ENCODE measurements at regions not wholly inside any gene's neighbourhood (a gene's known extent, or its start where the extent isn't known, plus 50 kb on each side); places are given as distances from the start of the nearest gene placed in this dataset.

DNA sequence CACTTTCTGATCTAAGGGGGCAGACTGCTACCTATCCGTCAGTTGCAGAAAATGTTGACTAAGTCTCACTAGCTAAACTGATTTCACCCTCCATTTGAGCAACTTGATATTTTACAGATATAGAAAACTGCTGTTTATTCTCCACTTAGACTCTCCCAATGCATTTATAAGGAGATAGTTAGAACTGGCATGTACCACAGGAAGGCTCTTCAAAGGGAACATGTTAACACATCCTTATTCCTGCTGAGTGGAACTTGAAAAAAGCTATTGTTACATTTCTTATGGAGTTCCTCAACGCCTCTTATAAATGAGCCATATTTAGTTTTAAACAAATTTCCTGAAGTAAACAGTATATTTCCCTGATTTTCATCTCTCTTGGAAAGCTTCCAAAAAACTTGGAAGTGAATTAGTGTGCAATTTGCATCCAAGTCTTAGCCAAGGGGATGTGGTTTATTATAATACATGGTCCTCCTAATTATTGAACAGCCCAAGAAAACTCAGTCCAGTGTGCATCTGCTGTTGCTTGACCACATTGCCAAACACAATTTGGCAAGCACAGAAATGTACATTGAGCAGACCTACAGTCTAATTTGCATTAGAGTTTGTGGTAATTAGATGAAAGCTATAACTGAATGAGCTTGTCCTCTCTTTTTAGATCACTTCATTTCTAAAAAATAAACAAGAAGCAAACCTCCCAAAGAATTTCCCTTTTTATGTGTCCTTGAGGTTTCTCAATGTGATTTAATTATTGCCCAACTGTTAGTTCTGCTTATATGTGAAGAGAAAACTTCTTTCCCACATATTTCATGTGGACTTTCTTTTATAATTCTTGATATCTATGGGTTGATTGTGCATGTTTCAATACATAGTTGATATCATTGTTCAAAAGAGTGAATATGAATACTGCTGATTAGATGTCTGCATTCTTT lies 72.6 kb upstream of the DPH6 start:
- H3K4me3 Mint-ChIP-seq, result no peak overlapping the region
- H3K27ac Mint-ChIP-seq, result no peak overlapping the region
- peaks cover 2 to 10% of the 10 kb centered on the region in 2 donors for H3K9me3 Mint-ChIP-seq
- Histone ChIP-seq H3K27me3 (ENCODE audit: control insufficient read depth, insufficient read depth, low read length) (no peaks in the 10 kb centered on the region), H3K36me3 (ENCODE audit: control insufficient read depth, insufficient read depth, low read length) (no peaks in the 10 kb centered on the region), H3K9me3 (ENCODE audit: control insufficient read depth, insufficient read depth, low read length) (peaks cover under 1% of the 10 kb centered on the region), H3K4me3 (ENCODE audit: low read length) (no peak overlapping the region), H3K27ac (ENCODE audit: low read length) (no peak overlapping the region), H3K4me1 (ENCODE audit: control insufficient read depth, insufficient read depth, low read length) (no peaks in the 10 kb centered on the region)
- DNase-seq, result no peak
- no peak for ATAC-seq
- peaks cover 0 to 3% of the 10 kb centered on the region in 2 donors for H3K27me3 Mint-ChIP-seq (ENCODE audit: low read depth in 2 of 2)
- TF ChIP-seq, protein P1, sequence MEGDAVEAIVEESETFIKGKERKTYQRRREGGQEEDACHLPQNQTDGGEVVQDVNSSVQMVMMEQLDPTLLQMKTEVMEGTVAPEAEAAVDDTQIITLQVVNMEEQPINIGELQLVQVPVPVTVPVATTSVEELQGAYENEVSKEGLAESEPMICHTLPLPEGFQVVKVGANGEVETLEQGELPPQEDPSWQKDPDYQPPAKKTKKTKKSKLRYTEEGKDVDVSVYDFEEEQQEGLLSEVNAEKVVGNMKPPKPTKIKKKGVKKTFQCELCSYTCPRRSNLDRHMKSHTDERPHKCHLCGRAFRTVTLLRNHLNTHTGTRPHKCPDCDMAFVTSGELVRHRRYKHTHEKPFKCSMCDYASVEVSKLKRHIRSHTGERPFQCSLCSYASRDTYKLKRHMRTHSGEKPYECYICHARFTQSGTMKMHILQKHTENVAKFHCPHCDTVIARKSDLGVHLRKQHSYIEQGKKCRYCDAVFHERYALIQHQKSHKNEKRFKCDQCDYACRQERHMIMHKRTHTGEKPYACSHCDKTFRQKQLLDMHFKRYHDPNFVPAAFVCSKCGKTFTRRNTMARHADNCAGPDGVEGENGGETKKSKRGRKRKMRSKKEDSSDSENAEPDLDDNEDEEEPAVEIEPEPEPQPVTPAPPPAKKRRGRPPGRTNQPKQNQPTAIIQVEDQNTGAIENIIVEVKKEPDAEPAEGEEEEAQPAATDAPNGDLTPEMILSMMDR (IDR thresholded peaks at IDR 0.05), result no peak
- intact Hi-C loops (cut with micrococcal nuclease), result no loop called here
- no peaks in the 10 kb centered on the region for H3K4me1 Mint-ChIP-seq
- peaks cover 5% of the 10 kb centered on the region for H3K36me3 Mint-ChIP-seq
- WGBS (ENCODE audit: insufficient coverage), result no CpG with 5 or more reads among the region's 2 CpGs

DNA sequence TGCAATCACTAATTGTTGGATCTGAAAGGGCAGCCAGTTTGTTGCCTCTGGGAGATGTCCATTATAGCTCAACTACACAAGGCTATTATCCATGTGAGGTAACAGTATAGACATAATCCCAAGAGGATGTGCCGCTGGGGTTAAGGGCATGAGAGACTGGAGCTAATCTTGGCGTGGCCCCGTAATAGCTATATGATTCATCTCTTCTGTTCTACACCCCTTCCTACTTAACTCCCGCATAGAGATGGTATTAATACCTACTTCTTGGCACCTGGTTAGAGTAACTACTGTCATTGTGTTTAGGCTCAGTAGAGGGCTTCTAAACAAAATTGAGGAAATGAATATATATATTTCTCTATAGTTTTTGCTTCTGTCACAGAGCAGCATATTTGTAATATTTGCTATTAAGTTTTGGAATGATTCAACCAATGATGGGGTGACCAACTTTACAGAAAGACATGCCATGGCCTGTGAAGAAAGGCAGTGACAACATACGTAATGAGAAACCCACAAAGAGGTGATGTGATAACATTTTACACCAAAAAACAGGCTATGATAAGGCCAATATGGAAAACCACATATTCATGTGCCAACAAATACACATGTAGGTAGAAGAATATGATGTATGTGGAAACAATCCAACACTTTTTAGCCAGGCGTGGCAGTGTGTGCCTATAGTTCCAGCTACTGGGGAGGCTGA lies 76.8 kb upstream of the DPH6 start:
- Histone ChIP-seq H3K27ac (ENCODE audit: low read length) (no peak overlapping the region), H3K4me3 (ENCODE audit: low read length) (no peak overlapping the region), H3K4me1 (ENCODE audit: control insufficient read depth, insufficient read depth, low read length) (no peaks in the 10 kb centered on the region), H3K36me3 (ENCODE audit: control insufficient read depth, insufficient read depth, low read length) (no peaks in the 10 kb centered on the region), H3K27me3 (ENCODE audit: control insufficient read depth, insufficient read depth, low read length) (no peaks in the 10 kb centered on the region), H3K9me3 (ENCODE audit: control insufficient read depth, insufficient read depth, low read length) (no peaks in the 10 kb centered on the region)
- intact Hi-C loops (cut with micrococcal nuclease), result no loop called here
- DNase-seq, result no peak
- Mint-ChIP-seq H3K4me1 (no peaks in the 10 kb centered on the region), H3K27me3 (ENCODE audit: low read depth in 2 of 2) (peaks cover 0 to 3% of the 10 kb centered on the region in 2 donors), H3K36me3 (no peaks in the 10 kb centered on the region), H3K27ac (no peak overlapping the region), H3K9me3 (peaks cover 0 to 6% of the 10 kb centered on the region in 2 donors), H3K4me3 (no peak overlapping the region)
- 94% methylated on average over 2 of the region's 6 CpGs for WGBS (ENCODE audit: insufficient coverage)
- no peak for ATAC-seq
- TF ChIP-seq, protein P1 (IDR thresholded peaks at IDR 0.05), result no peak

DNA sequence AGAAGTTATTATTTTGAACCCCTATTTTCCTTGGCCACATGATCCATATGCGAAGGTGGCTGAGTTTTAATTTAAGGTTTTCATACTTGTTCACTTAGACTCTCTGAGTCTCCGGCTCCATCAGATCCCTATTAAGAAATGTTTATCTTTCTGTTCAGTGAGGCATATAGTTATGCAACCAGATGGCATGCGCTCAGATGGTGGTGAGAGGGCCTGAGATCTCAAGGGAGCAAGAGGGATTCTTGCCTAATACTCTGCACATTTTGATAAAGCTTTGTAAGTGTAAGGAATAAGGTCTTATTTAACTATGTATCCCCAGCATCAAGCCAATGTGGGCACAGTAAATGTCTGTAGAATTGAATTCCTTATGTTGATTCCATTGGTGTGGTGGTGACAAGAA lies 78.9 kb upstream of the DPH6 start:
- 92% methylated on average over 2 of the region's 3 CpGs for WGBS (ENCODE audit: insufficient coverage)

More for the DNA sequence above, 78.9 kb upstream of the DPH6 start:
- no peaks in the 10 kb centered on the region for H3K4me1 Mint-ChIP-seq
- no peak for ATAC-seq
- Histone ChIP-seq H3K27ac (ENCODE audit: low read length) (no peak overlapping the region), H3K4me3 (ENCODE audit: low read length) (no peak overlapping the region), H3K4me1 (ENCODE audit: control insufficient read depth, insufficient read depth, low read length) (no peaks in the 10 kb centered on the region), H3K36me3 (ENCODE audit: control insufficient read depth, insufficient read depth, low read length) (no peaks in the 10 kb centered on the region), H3K9me3 (ENCODE audit: control insufficient read depth, insufficient read depth, low read length) (no peaks in the 10 kb centered on the region), H3K27me3 (ENCODE audit: control insufficient read depth, insufficient read depth, low read length) (no peaks in the 10 kb centered on the region)
- intact Hi-C loops (cut with micrococcal nuclease), result no loop called here
- DNase-seq, result no peak
- TF ChIP-seq, protein P1 (IDR thresholded peaks at IDR 0.05), result no peak
- no peak overlapping the region for H3K27ac Mint-ChIP-seq
- no peak overlapping the region for H3K4me3 Mint-ChIP-seq
- H3K9me3 Mint-ChIP-seq, result peaks cover 0 to 7% of the 10 kb centered on the region in 2 donors
- H3K36me3 Mint-ChIP-seq, result no peaks in the 10 kb centered on the region
- peaks cover 0 to 3% of the 10 kb centered on the region in 2 donors for H3K27me3 Mint-ChIP-seq (ENCODE audit: low read depth in 2 of 2)

Data from natural killer cell (primary cell).